MM.1S (cell line): ENCODE measurements at regions not wholly inside any gene's neighbourhood (a gene's known extent, or its start where the extent isn't known, plus 50 kb on each side); places are given as distances from the start of the nearest gene placed in this dataset.

ENCODE experiments used
- DNase-seq: peaks from one replicate; pipeline ENCODE4 v3.0.0-alpha.2; 2015
- H2AFZ ChIP-seq: fragments of 300-600 bp; sonication (generic); 2 replicates; pipeline ENCODE4 v1.6.0; 2016; ENCODE audit warnings: antibody characterized with exemption, low read length
- H3F3A ChIP-seq: fragments of 300-600 bp; sonication (generic); 2 replicates; pipeline ENCODE4 v1.6.1; 2016; ENCODE audit warnings: mild to moderate bottlenecking, antibody characterized with exemption, low read length, moderate library complexity, mixed read lengths; ENCODE audit not compliant: insufficient read depth
- H3K27ac ChIP-seq: fragments of 300-600 bp; sonication (generic); 2 replicates; pipeline ENCODE4 v1.5.1; 2016; ENCODE audit warnings: mild to moderate bottlenecking, low read length
- H3K27me3 ChIP-seq: fragments of 300-600 bp; sonication (generic); replicated peaks from 2 replicates; pipeline ENCODE4 v1.6.0; 2016; ENCODE audit warnings: low read length; ENCODE audit not compliant: insufficient read depth
- H3K36me3 ChIP-seq: fragments of 300-600 bp; sonication (generic); replicated peaks from 2 replicates; pipeline ENCODE4 v1.6.1; 2016; ENCODE audit warnings: mild to moderate bottlenecking, low read length, mixed read lengths; ENCODE audit not compliant: insufficient read depth
- H3K4me1 ChIP-seq: fragments of 300-600 bp; sonication (generic); 2 replicates; pipeline ENCODE4 v1.6.1; 2016; ENCODE audit warnings: low read length, mixed read lengths
- H3K4me2 ChIP-seq: fragments of 300-600 bp; sonication (generic); 2 replicates; pipeline ENCODE4 v1.6.0; 2016; ENCODE audit warnings: low read depth, low read length
- H3K4me3 ChIP-seq: fragments of 300-600 bp; sonication (generic); 2 replicates; pipeline ENCODE4 v1.5.1; 2016; ENCODE audit warnings: low read length, mixed read lengths
- H3K79me2 ChIP-seq: fragments of 300-600 bp; sonication (generic); 2 replicates; pipeline ENCODE4 v1.6.1; 2016; ENCODE audit warnings: mixed run types, low read length, mixed read lengths
- H3K9ac ChIP-seq: fragments of 300-600 bp; sonication (generic); 2 replicates; pipeline ENCODE4 v1.6.1; 2016; ENCODE audit warnings: low read length, mixed read lengths
- H3K9me2 ChIP-seq: fragments of 300-600 bp; sonication (generic); replicated peaks from 2 replicates; pipeline ENCODE4 v1.6.1; 2016; ENCODE audit warnings: mild to moderate bottlenecking, low read length, mixed read lengths; ENCODE audit not compliant: insufficient read depth
- H3K9me3 ChIP-seq: fragments of 300-600 bp; sonication (generic); replicated peaks from 2 replicates; pipeline ENCODE4 v1.6.1; 2016; ENCODE audit warnings: mild to moderate bottlenecking, low read length, mixed read lengths; ENCODE audit not compliant: insufficient read depth
- H4K20me1 ChIP-seq: fragments of 300-600 bp; sonication (generic); 2 replicates; pipeline ENCODE4 v1.6.1; 2016; ENCODE audit warnings: mild to moderate bottlenecking, low read length, moderate library complexity, mixed read lengths; ENCODE audit not compliant: insufficient read depth
- CTCF ChIP-seq: fragments of 300-600 bp; sonication (generic); IDR thresholded peaks from 2 replicates; pipeline ENCODE4 v1.5.1; 2016; ENCODE audit warnings: antibody characterized with exemption, low read length, mixed read lengths
- EZH2 ChIP-seq: fragments of 300-600 bp; sonication (generic); optimal IDR thresholded peaks from 2 replicates; pipeline ENCODE3; 2017; ENCODE audit warnings: low read depth, mild to moderate bottlenecking, antibody characterized with exemption, low read length, mixed read lengths
- EZH2phosphoT487 ChIP-seq: fragments of 300-600 bp; sonication (generic); IDR thresholded peaks from 2 replicates; pipeline ENCODE4 v1.6.1; 2018; ENCODE audit warnings: antibody characterized with exemption, low read length

- no peak overlapping the region for H3K27ac ChIP-seq
- TF ChIP-seq EZH2 (no peak), CTCF (no peak), EZH2phosphoT487 (no peak)
- H3K4me3 ChIP-seq = no peak overlapping the region
- no peak overlapping the region for H3K9ac ChIP-seq
- no peaks in the 10 kb centered on the region for H3K4me1 ChIP-seq
- no peaks in the 10 kb centered on the region for H3K79me2 ChIP-seq
- H3K27me3 ChIP-seq = no peaks in the 10 kb centered on the region
- no peak overlapping the region for H2AFZ ChIP-seq
- H4K20me1 ChIP-seq = no peaks in the 10 kb centered on the region
- no peaks in the 10 kb centered on the region for H3K9me2 ChIP-seq
- H3F3A ChIP-seq = no peaks in the 10 kb centered on the region
- H3K9me3 ChIP-seq = no peaks in the 10 kb centered on the region
- no peak for DNase-seq
- no peaks in the 10 kb centered on the region for H3K36me3 ChIP-seq
- no peak overlapping the region for H3K4me2 ChIP-seq
Observed at GRCh38 chr15:61640756-61641155, 411.7 kb upstream of the RORA start.

- no peaks in the 10 kb centered on the region for H3K4me1 ChIP-seq
- no peak for DNase-seq
- no peaks in the 10 kb centered on the region for H3K9me3 ChIP-seq
- no peaks in the 10 kb centered on the region for H3K9me2 ChIP-seq
- no peaks in the 10 kb centered on the region for H3F3A ChIP-seq
- no peak overlapping the region for H3K9ac ChIP-seq
- no peaks in the 10 kb centered on the region for H4K20me1 ChIP-seq
- H3K27me3 ChIP-seq = no peaks in the 10 kb centered on the region
- no peak overlapping the region for H3K27ac ChIP-seq
- no peaks in the 10 kb centered on the region for H3K36me3 ChIP-seq
- TF ChIP-seq EZH2phosphoT487 = no peak
- no peak for TF ChIP-seq EZH2
- no peak for TF ChIP-seq CTCF
- H3K4me2 ChIP-seq = no peak overlapping the region
- no peak overlapping the region for H2AFZ ChIP-seq
- H3K79me2 ChIP-seq = no peaks in the 10 kb centered on the region
- no peak overlapping the region for H3K4me3 ChIP-seq
Observed at GRCh38 chr15:61639491-61639890, 410.4 kb upstream of the RORA start.

- Histone ChIP-seq H3K27me3 (no peaks in the 10 kb centered on the region), H3K9me3 (no peaks in the 10 kb centered on the region), H3K27ac (no peak overlapping the region), H3K36me3 (no peaks in the 10 kb centered on the region), H3K79me2 (no peaks in the 10 kb centered on the region), H3K4me2 (no peak overlapping the region), H4K20me1 (no peaks in the 10 kb centered on the region), H3K9me2 (no peaks in the 10 kb centered on the region), H2AFZ (no peak overlapping the region), H3F3A (no peaks in the 10 kb centered on the region), H3K4me3 (no peak overlapping the region), H3K9ac (no peak overlapping the region), H3K4me1 (no peaks in the 10 kb centered on the region)
- DNase-seq = no peak
- TF ChIP-seq EZH2phosphoT487 (no peak), CTCF (no peak), EZH2 (no peak)
Observed at GRCh38 chr15:61634837-61635236, 405.7 kb upstream of the RORA start.
